Medulla oblongata (tissue), 1 donor: ENCODE measurements at regions not wholly inside any gene's neighbourhood (a gene's known extent, or its start where the extent isn't known, plus 50 kb on each side); places are given as distances from the start of the nearest gene placed in this dataset.

Source experiments
- DNase-seq: peaks from one replicate; pipeline ENCODE4 v3.0.0-alpha.2; 2015; ENCODE audit errors: extremely low spot score

DNA sequence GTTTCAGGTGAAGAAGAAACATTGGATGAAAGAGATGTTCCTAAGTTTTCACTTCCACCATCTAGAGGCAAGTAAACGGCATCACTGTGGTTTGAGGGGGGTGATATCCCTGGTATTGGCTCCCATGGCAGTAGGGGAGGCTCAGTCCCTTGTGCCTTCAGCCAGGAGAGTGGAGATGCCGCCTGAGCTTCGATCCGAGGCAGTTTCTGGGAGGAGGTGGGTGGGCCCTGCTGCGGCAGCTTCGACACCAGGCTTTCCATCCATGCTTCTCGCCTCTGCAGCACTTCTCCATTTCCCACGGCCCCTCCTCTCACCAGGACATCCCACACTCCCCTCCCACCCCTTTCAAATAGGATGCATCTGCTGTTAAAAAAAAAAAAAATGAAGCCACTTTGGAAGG lies 258.3 kb downstream of the GADD45G start:
- no peak for DNase-seq

DNA sequence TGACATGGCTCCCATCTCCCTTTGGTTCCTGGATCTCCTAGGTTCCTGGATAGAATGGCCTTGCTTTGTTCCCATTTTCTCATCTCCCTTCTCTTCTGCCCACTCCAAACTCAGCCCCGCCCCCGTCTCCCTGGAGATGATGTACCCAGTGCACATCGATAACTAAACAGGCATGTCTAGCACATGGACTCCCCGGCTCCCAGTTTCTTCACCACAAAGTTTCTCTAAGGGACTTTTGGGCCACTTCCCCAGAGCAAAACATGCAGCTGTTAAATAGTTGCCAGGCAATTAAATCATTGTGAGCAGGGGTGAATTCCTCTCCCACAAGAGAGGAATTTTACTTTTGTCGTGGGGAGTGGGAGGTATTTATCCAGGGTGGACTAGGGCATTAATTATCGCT lies 259.0 kb downstream of the GADD45G start:
- DNase-seq: no peak

DNA sequence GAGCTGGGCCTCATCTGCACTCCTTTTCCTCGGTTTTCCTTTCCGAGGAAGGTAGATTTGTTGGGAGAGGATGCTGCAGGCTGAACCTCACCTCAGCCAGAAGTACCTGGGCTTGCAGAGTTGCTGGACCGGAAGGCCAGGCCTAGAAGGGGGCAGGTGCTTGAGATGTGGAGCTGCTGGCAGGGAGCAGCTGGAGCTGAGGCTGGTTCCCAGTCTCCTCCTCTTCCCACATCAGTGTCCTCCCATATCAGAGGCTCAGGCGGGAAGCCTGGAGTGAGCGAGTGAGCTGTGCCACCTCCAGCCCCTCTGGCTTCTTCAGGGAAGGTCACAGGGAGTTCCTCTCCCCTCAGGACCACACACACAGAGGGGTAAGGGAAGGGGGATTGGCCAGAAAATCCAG lies 259.4 kb downstream of the GADD45G start:
- no peak for DNase-seq

DNA sequence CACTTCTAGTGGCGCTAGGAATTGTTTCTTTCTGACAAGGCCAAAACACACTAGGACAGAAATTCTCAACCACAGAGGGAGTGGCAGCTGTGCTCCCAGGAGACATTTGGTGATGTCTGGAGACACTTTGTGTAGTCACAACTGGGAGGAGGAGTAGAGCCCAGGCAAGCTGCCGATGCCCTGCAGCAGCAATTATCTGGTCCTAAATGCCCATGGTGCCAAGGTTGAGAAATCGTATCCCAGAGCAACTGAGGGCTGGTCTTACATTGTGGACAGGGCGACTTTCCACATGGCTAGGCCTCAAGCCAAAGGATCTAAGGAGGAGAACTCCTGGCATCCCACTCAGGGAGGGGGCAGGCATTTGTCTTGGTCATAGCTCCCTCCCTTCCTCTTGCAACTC lies 259.9 kb downstream of the GADD45G start:
- no peak for DNase-seq

DNA sequence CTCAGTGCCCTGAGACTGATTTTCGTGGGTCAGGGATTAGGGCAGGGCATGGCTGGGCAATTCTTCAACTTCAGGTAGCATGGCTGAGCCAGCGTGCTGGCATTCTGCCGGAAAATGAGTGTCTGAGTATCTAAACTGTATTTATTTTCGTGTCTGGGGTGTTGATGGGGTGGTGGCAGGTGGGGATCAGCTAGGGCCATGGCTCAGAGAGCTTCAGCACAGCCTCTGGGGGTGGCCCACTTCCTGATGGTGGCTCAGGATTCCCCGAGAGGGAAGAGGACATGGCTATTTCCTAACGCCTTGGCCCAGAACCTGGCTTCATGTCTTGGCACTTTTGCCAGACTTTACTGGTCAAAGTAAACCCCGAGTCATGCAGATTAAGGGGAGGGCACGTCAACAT lies 260.5 kb downstream of the GADD45G start:
- DNase-seq: no peak

DNA sequence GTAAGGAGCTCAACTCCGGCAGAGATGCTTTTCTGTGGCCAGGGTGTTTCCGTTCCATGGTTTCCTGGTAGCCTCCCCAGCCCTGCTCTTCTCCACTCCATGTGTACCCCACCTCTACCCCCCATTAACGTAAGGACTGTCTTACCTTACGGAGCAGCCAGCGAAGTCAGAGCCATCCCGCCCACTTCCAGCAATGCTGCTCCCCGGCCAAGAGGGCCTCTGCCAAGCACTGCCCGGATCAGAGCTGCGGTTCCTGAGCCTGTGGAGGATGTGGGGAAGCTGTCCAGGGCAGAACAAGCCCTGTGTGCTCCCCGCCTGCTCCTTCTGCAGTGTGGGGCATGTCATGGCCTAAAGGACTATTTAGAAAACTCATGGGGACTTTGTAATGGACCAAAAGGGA lies 261.2 kb downstream of the GADD45G start:
- no peak for DNase-seq

DNA sequence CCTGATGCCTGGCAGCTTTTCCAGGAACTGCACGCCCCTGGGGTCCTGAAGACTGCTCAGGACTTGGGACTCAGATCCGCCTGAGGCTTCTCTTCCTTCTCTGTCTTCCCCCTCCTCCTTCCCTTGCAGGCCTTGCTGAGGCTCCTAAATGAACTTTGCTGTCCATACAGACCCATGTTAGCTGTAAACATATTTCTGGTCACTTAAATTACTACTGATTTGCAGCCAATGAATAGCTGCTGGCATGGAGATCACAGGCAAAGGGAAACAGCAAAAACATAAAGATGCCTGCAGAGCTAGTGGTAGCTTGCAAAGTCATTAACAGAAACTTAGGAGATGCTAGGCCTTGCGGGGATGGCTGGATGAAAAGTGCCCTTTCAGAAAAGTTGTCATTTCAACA lies 261.9 kb downstream of the GADD45G start:
- no peak for DNase-seq

DNA sequence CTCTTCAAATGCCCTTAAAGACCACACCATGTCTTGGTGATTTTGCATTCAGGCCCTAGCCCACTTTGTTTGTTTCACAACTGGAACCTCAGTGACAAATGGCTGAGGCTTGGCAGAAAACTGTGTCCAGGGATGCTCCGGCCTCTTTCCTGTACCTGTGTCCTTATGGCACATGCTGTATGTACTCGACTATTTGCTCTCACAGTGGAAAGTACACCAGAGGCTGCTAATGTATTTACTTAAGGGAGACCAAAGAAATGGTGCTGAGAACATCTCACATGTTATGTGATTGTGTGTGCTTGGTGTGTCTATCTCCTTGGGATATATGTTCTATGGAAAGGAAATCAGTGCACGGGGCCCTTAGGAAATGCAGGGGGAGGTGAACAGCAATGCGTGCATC lies 263.3 kb downstream of the GADD45G start:
- no peak for DNase-seq

DNA sequence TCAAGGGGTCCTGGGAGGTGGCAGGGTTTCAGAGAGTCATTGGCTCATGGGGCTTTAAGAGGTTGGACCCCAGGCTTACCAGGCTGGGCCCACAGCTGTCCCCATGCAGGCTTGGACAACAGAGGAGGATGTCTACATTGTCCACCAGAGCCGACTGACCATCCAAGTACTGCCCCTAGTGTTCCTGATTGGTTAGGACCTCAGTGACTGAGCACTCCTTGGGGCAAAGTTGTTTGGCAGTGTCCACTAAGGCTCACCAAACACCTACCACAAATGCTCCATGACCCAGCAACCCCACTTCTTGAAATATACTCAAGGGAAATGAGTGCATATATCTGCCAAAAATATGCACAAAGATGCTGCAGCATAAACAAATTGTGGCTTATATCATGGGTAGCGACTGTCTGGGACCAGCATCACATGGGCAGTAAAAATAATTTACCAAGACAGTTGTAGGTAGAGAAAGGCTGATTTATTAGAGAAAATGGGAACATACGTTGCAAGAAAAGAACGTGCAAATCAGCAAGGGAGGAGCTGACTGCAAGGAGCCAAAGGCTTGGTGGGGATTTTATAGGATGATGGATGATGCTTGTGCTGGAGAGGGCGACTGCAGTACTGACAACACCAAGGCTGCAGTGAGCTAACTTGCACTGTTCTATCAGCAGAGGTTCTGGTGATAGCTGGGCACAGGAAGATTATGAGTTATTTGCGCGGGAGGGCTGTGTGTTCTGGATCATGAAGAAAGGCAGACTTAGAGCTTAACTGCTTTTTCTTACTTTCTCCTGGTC lies 265.2 kb downstream of the GADD45G start:
- no peak for DNase-seq

DNA sequence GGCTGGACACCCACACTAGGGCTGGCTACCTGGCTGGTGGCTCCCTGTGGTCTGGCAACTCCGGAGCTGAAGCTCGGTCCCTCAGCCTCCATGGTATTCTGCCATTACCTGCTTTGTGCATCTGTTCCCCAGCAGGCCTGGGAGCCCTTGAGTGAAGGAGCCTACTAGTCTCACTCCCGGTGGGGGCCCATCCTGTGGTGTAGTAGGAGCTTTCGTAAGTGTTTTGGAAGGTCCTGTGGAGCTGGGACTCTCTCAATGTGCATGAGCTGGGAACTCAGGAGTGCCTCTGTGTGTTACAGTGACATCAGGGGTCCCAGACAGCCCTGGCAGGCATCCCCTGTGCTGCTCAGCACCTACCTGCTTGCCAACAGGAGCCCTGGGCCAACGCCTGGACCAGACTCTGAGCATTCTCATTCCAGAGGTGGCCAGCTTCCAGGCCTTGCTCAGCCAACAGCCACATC lies 267.1 kb downstream of the GADD45G start:
- no peak for DNase-seq

DNA sequence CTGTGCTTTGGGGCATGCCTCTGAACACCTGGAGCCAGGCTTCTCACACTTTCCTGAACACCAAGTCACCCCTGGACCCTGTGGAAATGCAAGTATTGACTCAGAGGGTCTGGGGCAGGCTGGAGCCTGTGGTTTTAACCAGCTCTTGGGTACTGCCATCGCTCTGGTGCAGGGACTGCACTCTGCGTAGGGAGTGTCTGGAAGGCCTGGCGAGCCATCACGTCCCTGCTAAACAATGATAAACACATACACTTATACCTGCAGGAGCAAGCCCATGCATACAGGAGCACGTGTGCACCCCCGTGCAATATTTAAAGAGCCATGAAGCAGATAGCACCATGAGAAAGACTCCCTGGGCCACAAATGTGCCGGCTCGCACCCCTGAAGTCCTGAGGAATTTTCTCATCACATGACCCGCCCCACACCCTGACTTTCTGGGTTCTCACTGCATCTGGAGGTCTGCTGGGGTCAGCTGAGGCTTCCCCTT lies 267.7 kb downstream of the GADD45G start:
- no peak for DNase-seq

DNA sequence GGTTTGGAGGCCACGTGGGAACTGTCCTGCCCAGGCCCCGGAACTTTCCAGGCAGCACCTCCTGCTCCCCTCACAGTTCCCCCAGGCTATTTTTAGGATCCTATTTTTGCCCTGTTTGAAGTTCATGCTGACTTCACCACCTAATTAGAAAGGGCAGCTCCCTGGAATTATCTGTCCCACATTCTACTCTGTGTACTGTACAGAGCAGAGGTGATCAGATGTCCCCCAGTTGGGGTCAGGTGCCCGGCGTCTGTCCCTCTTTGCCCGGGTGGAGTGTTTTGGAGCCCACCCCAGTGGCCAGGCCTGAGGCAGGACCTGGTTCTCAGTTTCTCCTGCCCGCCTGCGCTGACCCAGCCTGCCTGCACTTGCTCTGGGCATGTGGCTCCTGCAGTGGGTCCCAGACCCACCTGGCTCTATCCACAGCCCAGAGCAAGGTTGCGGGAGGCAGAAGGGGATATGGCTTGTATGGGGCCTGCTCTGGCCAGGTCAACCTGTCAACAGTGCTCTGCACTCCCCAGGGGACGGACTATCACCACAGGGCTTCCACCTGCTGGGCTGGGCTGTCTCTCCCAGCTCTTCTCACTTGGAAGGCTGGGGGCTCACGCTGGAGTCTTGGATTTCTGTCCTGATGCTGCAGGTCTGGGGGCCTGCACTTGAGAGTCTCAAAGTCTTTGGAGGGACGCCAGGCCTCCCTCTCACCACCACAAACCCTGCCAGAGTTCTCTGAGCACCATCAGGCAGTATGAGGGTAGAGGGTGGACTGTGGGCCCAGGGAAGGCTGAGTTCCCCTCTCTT lies 268.3 kb downstream of the GADD45G start:
- DNase-seq: no peak

DNA sequence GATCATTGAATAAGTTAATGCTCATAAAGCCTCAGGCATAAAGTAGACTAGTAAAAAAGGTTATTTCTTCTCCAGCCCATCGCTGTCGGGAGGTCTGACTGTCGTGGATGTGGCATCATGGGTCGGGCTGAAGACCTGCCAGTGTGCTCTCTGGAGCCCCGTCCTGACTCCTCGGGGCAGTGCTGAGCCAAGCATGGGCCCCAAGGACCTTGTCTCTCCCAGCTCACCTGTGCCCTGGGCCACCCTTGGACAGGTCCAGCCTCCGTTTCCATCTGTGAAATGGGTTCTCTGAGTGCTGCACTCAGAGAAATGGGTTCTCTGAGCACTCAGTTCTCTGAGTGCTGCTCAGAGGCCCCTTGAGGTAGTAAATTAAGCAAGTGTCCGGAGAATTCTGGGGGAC lies 269.0 kb downstream of the GADD45G start:
- no peak for DNase-seq

DNA sequence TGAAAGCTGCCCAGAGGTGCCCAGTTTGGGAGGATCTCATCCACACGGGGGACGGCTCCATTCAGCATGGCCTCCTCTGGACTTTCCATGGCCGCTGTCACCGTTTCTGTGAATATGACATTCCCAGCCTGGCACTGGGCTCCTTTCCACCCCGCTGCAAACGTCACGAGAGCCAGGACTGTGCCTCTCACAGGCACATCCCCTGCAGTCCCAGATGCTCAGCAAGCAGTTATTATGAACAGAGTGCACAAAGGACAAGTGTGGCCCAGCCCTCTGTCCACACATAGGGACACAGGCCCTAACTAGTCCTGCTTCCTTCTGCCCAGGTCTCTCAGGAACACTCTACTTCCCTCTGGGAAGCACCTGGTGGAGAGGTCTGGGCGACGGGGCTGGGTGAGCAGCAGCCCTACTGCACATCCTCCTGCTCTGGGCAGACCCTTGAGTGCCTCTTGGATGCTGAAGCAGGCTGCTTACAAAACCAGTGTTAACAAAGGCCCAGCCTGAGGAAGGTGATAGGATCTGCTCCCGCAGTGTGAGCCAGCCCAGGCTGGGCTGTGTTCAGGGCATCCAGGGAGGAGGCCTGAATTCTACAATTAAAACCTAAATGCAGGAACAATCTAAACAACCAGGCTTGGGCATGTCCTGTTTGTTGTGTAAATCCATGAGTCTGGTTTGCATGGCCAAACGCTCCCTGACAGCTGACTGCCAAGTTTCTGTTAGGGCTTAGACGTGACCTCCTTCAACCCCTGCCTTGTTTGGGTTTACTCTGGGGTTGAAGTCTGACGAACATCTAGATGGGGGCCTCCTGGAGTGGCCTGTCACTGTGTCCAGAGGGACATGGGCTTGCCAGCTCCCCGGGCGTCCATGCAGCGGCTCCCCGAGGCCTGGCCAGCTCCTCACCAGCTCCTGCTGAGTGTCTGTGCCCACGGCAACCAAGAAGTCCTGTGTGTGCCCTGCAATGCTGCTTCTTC lies 269.8 kb downstream of the GADD45G start:
- DNase-seq: no peak

DNA sequence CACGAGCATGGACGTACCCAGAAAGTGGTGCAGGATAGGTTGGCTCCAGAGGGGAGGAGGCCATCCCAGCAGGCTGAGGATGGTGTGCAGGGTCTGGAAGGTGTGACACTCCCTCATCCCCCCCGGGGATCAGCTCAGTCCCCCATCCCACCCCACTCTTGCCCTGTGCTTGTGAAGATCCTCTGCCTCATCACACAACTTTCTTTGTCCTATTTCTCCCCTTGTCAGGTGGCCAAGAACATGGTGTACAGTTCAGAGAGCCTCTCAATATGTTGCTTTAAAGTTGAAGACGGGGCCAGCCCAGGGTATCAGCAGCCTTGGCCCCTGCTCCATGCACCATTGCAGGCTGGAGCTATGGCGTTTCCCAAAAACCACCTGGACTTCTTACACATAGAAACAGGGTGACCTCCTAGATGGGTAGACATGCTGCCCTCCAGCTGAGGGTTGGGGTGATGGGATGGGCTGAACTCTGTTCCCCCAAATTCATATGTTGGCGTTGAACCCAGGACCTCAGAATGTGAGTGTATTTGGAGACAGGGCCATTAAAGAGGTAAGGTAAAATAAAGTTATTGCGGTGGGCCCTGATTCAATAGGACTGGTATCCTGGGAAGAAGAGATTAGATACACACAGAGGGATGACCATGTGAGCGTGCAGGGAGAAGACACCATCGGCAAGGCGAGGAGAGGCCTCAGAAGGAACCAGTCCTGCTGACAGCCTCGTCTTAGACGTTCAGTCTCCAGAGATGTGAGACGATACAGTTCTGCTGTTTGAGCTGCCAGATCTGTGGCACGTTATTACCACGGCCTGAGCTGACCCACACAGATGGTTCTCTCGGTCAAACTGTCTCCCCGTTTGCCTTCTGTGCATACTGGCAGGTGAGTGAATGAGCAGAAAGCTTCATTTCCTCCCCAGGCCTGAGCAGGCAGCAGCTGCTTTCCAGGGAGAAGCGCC lies 272.5 kb downstream of the GADD45G start:
- DNase-seq: no peak

DNA sequence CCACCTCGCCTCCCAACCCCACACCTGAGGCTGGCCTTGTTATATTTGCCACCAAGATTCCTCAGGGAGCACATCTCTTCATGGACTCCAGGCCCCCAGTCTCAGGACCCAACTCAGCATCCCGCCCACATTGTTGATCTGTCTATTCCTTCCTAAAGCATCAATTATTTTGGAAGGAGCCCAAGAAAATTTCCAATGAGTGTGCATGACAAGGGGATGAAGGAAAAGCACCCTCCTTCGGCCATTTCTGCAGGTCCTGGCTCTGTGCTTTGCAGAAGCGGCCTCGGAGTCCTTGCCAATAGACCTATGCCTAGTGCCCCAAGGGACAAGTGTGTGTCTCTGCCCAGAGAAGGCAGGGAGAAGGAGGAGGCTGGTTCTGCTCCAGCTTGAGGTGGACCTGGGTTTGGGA lies 273.2 kb downstream of the GADD45G start:
- DNase-seq: no peak

DNA sequence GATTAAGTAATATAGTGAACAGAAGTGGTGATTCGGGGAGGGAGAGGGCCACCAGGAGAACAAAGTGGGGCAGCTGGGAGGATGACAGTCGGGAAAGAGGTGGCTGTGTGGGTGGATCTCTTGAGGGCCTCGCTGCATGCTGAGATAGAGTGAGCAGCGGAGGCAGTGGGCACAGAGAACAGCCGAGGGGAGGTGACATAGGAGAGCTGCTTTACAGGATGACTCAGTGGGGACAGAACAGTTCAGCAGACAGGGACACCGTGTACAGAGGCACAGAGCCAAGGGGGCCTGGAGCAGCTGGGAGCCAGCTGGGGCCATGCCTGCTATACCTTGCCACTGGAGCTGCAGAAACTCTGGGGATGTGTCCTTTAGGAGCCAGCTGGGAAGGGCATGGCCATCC lies 273.9 kb downstream of the GADD45G start:
- DNase-seq: no peak

DNA sequence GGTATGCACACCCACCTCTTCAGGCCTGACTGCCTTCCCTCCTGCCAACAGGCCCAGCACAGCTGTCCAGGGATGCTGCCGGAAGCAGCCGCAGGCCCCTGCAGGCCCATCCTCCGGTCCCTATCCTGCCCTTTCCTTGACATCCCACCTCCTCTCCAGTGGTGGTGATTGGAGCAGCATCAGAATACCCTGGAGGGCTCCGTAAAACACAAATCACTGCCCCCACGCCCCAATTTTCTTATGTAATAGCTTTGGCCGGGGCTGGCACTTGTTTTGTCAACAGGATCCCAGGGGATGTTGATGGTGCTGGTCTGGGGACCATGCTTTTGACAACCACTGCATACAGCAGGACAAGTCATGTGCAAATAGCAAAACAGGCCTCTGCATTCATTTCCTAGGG lies 274.5 kb downstream of the GADD45G start:
- DNase-seq: no peak

DNA sequence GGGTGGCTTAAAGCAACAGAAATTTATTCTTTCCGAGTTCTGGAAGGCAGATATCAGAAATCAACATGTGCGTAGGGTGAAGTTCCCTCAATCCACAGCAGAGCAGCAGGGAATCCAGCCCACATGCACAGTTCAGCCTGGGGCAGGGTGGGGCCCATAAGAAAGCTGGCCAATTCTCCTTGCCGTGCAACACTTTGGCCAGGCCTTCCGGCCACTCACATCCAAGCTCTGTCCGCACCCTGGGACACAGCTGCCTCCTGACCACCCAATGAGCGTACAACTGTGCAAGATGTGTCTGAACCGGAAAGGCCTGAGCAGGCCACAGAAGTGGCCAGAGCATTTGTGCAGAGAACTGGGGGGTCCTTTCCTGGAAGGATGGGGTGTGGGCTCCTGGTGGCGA lies 274.9 kb downstream of the GADD45G start:
- no peak for DNase-seq

DNA sequence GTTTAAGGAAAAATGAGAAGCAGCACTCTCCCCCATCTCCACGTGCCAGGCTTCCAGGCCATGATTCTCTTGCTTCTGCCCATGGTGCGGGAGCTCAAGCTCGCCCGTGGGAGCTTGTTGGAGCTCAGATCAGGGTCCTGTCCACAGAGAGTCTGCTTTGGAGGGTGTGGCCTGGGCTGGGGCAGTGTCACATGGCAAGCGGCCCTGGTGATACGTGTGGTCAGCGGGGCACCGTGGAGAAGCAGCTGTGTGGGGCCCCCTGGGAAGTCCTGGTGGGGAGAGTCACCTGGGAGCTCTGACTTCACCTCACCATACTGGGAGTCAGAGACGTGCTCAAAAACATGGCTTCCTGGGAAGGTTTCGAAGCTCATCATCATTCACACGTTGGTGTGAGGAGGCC lies 275.3 kb downstream of the GADD45G start:
- no peak for DNase-seq

DNA sequence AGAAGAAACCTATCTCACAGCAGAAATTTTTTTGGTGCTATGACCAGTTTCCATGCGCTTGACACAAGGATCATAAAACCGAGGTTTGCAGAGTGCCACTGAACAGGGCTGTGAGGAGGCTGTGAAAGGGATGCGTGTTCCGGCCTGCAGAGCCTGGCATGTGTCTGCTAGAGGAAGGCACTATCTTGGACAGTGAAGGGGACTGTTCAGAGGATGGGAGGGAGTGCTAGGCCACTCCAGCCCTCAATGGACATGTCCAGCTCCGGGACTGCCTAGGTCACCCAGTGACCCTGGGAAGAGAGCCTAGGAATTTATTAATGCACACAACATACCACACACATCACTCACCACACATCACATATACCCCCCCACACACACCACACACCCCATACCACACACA lies 275.9 kb downstream of the GADD45G start:
- DNase-seq: no peak
